ENCODE measurements at regions not wholly inside any gene's neighbourhood (a gene's known extent, or its start where the extent isn't known, plus 50 kb on each side); places are given as distances from the start of the nearest gene placed in this dataset.

- TF ChIP-seq CTCF (conservative IDR thresholded peaks at IDR 0.05 in 1 of 2, IDR thresholded peaks at IDR 0.05 in 1 of 2; ENCODE audit: low read depth in 1 of 2, low read length in 2 of 2) = no peak
- TF ChIP-seq EZH2 (IDR thresholded peaks at IDR 0.05; ENCODE audit: low read length, missing control alignments) = no peak
These were observed 799.1 kb downstream of the TAF11L14 start for GRCh38 chr5:18433336-18433735.
